Hepatocyte (in vitro differentiated cells): ENCODE measurements at regions not wholly inside any gene's neighbourhood (a gene's known extent, or its start where the extent isn't known, plus 50 kb on each side); places are given as distances from the start of the nearest gene placed in this dataset.

Source experiments
- CTCF ChIP-seq: fragments of 200-600 bp; sonication (generic); IDR thresholded peaks from 2 replicates; pipeline ENCODE4 v1.5.1; 2016; ENCODE audit warnings: antibody characterized with exemption, mild to moderate bottlenecking; ENCODE audit not compliant: poor library complexity
- EZH2 ChIP-seq: fragments of 200-600 bp; sonication (generic); IDR thresholded peaks from 2 replicates; pipeline ENCODE4 v1.6.1; 2016; ENCODE audit warnings: antibody characterized with exemption, mild to moderate bottlenecking, borderline replicate concordance

GRCh38 chr12:14167005-14167628, 185.7 kb upstream of the GRIN2B start:
- TF ChIP-seq CTCF: peak; percentile 97
- no peak for TF ChIP-seq EZH2
